ENCODE measurements at regions not wholly inside any gene's neighbourhood (a gene's known extent, or its start where the extent isn't known, plus 50 kb on each side); places are given as distances from the start of the nearest gene placed in this dataset.

GRCh38 chr12:108455706-108456105 lies 59.4 kb upstream of the FICD start:
- no peak for DNase-seq
- Mint-ChIP-seq H3K27ac (no peak overlapping the region), H3K36me3 (ENCODE audit: low read depth) (no peaks in the 10 kb centered on the region), H3K4me3 (no peak overlapping the region), H3K4me1 (ENCODE audit: low read depth) (no peaks in the 10 kb centered on the region), H3K27me3 (peaks cover 1% of the 10 kb centered on the region), H3K9me3 (no peaks in the 10 kb centered on the region)
- ChIA-PET POLR2A (no interaction called here), CTCF (interaction anchor here (0.9 kb wide), 1 partner anchor 9 kb away, joined by 3 read pairs; no protein-coding TSS in a partner anchor)
- TF ChIP-seq CTCF (IDR thresholded peaks at IDR 0.05): no peak
- ATAC-seq: no peak
- intact Hi-C loops (cut with micrococcal nuclease): loop anchor here (10.0 kb wide), 1 partner anchor 461 kb away; no protein-coding TSS in a partner anchor

- peaks cover 1% of the 10 kb centered on the region for H3K27me3 Mint-ChIP-seq
- no peak overlapping the region for H3K27ac Mint-ChIP-seq
- DNase-seq: no peak
- CTCF ChIA-PET: interaction anchor here (0.9 kb wide), 2 partner anchors 10 to 73 kb away, joined by 3 to 4 read pairs; no protein-coding TSS in a partner anchor
- H3K4me1 Mint-ChIP-seq (ENCODE audit: low read depth): no peaks in the 10 kb centered on the region
- no peak for TF ChIP-seq CTCF (IDR thresholded peaks at IDR 0.05)
- ATAC-seq: no peak
- no peaks in the 10 kb centered on the region for H3K9me3 Mint-ChIP-seq
- intact Hi-C loops (cut with micrococcal nuclease): loop anchor here (10.0 kb wide), 1 partner anchor 460 kb away; no protein-coding TSS in a partner anchor
- no peaks in the 10 kb centered on the region for H3K36me3 Mint-ChIP-seq (ENCODE audit: low read depth)
- POLR2A ChIA-PET: no interaction called here
- H3K4me3 Mint-ChIP-seq: no peak overlapping the region
Measured at GRCh38 chr12:108454539-108455139, 60.4 kb upstream of the FICD start.

- intact Hi-C loops (cut with micrococcal nuclease): no loop called here
- Mint-ChIP-seq H3K4me1 (ENCODE audit: low read depth) (no peaks in the 10 kb centered on the region), H3K27ac (no peak overlapping the region), H3K36me3 (ENCODE audit: low read depth) (no peaks in the 10 kb centered on the region), H3K4me3 (no peak overlapping the region), H3K9me3 (no peaks in the 10 kb centered on the region), H3K27me3 (peaks cover 12% of the 10 kb centered on the region)
- DNase-seq (no peak), ATAC-seq (no peak)
- ChIA-PET POLR2A (no interaction called here), CTCF (no interaction called here)
- no peak for TF ChIP-seq CTCF (IDR thresholded peaks at IDR 0.05)
Measured at GRCh38 chr12:108449478-108449877, 65.6 kb upstream of the FICD start.

GRCh38 chr12:108448246-108448645 lies 66.8 kb upstream of the FICD start:
- Mint-ChIP-seq H3K27ac (no peak overlapping the region), H3K4me1 (ENCODE audit: low read depth) (no peaks in the 10 kb centered on the region), H3K27me3 (peaks cover 12% of the 10 kb centered on the region), H3K36me3 (ENCODE audit: low read depth) (no peaks in the 10 kb centered on the region), H3K9me3 (no peaks in the 10 kb centered on the region), H3K4me3 (no peak overlapping the region)
- intact Hi-C loops (cut with micrococcal nuclease): no loop called here
- DNase-seq (no peak), ATAC-seq (no peak)
- no peak for TF ChIP-seq CTCF (IDR thresholded peaks at IDR 0.05)
- ChIA-PET POLR2A (no interaction called here), CTCF (no interaction called here)

- Mint-ChIP-seq H3K27ac (no peak overlapping the region), H3K9me3 (no peaks in the 10 kb centered on the region), H3K27me3 (peaks cover 10% of the 10 kb centered on the region), H3K36me3 (ENCODE audit: low read depth) (no peaks in the 10 kb centered on the region), H3K4me3 (no peak overlapping the region), H3K4me1 (ENCODE audit: low read depth) (no peaks in the 10 kb centered on the region)
- no peak for TF ChIP-seq CTCF (IDR thresholded peaks at IDR 0.05)
- no peak for DNase-seq
- intact Hi-C loops (cut with micrococcal nuclease): no loop called here
- ATAC-seq: no peak
- ChIA-PET CTCF (interaction anchor here (0.6 to 1.2 kb wide), 2 partner anchors 10 to 77 kb away, joined by 4 to 7 read pairs; no protein-coding TSS in a partner anchor), POLR2A (no interaction called here)
Measured at GRCh38 chr12:108447168-108447832, 67.8 kb upstream of the FICD start.
